Smooth muscle cell (in vitro differentiated cells): ENCODE measurements at regions not wholly inside any gene's neighbourhood (a gene's known extent, or its start where the extent isn't known, plus 50 kb on each side); places are given as distances from the start of the nearest gene placed in this dataset.
A peak's percentile ranks its signal among the peaks of the same experiment; 100 is the strongest.

Experiments
- DNase-seq: peaks from one replicate; lab custom pipeline; 2025; ENCODE audit not compliant: unreplicated experiment; lab: John Stamatoyannopoulos, UW
- H2AFZ ChIP-seq: fragments of 200-600 bp; sonication (generic); 2 replicates; pipeline ENCODE4 v1.6.0; 2016; ENCODE audit warnings: antibody characterized with exemption, low read depth, mild to moderate bottlenecking
- H3F3A ChIP-seq: fragments of 200-600 bp; sonication (generic); 2 replicates; pipeline ENCODE4 v1.6.0; 2017; ENCODE audit warnings: antibody characterized with exemption, low read depth
- H3K27ac ChIP-seq: fragments of 200-600 bp; sonication (generic); 2 replicates; pipeline ENCODE4 v1.5.1; 2016; ENCODE audit warnings: low read depth, mild to moderate bottlenecking
- H3K27me3 ChIP-seq: fragments of 200-600 bp; sonication (generic); 2 replicates; pipeline ENCODE4 v1.6.1; 2016; ENCODE audit warnings: low read depth, mild to moderate bottlenecking
- H3K36me3 ChIP-seq: fragments of 200-600 bp; sonication (generic); 2 replicates; pipeline ENCODE4 v1.5.1; 2016; ENCODE audit warnings: low read depth
- H3K4me1 ChIP-seq: fragments of 200-600 bp; sonication (generic); 2 replicates; pipeline ENCODE4 v1.5.1; 2016; ENCODE audit warnings: low read depth
- H3K4me2 ChIP-seq: fragments of 200-600 bp; sonication (generic); 2 replicates; pipeline ENCODE4 v1.6.0; 2016; ENCODE audit warnings: mild to moderate bottlenecking
- H3K4me3 ChIP-seq: fragments of 200-600 bp; sonication (generic); 2 replicates; pipeline ENCODE4 v1.5.1; 2016; ENCODE audit warnings: mild to moderate bottlenecking
- H3K79me2 ChIP-seq: fragments of 200-600 bp; sonication (generic); 2 replicates; pipeline ENCODE4 v1.6.0; 2016; ENCODE audit warnings: low read depth, mild to moderate bottlenecking
- H3K9ac ChIP-seq: fragments of 200-600 bp; sonication (generic); 2 replicates; pipeline ENCODE4 v1.6.0; 2016; ENCODE audit warnings: low read depth
- H3K9me3 ChIP-seq: fragments of 200-600 bp; sonication (generic); replicated peaks from 2 replicates; pipeline ENCODE4 v1.5.1; 2016; ENCODE audit warnings: low read depth
- H4K20me1 ChIP-seq: fragments of 200-600 bp; sonication (generic); 2 replicates; pipeline ENCODE4 v1.6.0; 2016; ENCODE audit warnings: low read depth
- WGBS: methylation state at CpG from one replicate; pipeline ENCODE4 v1.1.7; 2016; ENCODE audit warnings: low lambda C conversion rate; 5-methylcytosine and 5-hydroxymethylcytosine counted together
- TF ChIP-seq, protein P1 (sequence below): fragments of 200-600 bp; sonication (generic); IDR thresholded peaks from 2 replicates; pipeline ENCODE4 v1.5.1; 2017; ENCODE audit warnings: borderline replicate concordance, mild to moderate bottlenecking, antibody characterized with exemption; ENCODE audit not compliant: insufficient read depth, poor library complexity, severe bottlenecking

- H2AFZ ChIP-seq: no peak overlapping the region
Measured at GRCh38 chr14:85233756-85234155, 296.2 kb upstream of the FLRT2 start.

DNA sequence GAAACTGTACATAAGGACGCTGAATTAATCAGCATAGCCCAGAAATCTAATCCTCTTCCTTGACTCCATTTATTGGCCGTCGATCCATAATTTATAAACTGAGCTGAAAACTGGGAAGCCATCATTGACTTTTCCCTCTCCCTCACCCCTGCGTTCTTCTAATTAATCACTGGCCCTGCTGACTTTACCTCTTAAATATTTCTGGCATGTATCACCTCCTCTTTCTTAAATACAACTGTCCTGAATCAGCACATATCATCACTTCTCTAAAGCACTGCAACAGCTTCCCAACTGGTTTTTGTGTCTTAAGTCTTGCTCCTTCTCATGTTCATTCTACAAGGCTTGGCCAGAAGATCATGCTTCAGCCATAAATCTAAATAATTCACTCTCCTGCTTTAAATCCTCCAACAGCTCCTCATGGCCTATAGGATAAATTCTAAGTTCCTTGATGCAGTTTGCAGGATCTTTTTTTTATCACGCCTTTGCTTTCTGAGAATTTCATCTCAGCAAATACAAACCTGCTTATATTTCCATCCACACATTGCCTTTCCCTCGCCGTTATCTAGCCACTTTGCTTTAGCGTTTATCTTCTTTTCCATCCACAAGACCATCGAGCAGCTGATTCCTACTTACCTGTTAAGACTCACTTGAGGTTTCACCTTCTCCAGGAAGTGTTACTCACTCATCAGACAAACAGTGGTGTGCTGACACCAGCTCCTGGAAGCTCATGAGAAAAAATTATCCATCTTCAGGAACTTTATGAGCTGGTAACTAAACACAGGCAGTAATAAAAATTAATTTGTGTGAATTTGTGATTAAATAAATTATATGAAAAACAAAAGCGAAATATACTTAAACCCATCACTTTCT, 295.6 kb upstream of the FLRT2 start:
- Histone ChIP-seq H3K4me2 (peak overlapping the region; percentile 2), H3K9ac (no peak overlapping the region)
- TF ChIP-seq, protein P1, sequence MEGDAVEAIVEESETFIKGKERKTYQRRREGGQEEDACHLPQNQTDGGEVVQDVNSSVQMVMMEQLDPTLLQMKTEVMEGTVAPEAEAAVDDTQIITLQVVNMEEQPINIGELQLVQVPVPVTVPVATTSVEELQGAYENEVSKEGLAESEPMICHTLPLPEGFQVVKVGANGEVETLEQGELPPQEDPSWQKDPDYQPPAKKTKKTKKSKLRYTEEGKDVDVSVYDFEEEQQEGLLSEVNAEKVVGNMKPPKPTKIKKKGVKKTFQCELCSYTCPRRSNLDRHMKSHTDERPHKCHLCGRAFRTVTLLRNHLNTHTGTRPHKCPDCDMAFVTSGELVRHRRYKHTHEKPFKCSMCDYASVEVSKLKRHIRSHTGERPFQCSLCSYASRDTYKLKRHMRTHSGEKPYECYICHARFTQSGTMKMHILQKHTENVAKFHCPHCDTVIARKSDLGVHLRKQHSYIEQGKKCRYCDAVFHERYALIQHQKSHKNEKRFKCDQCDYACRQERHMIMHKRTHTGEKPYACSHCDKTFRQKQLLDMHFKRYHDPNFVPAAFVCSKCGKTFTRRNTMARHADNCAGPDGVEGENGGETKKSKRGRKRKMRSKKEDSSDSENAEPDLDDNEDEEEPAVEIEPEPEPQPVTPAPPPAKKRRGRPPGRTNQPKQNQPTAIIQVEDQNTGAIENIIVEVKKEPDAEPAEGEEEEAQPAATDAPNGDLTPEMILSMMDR: no peak

More at GRCh38 chr14:85233756-85234155, 296.2 kb upstream of the FLRT2 start:
- TF ChIP-seq, protein P1: no peak
- H3F3A ChIP-seq: peaks cover 12% of the 10 kb centered on the region
- no peaks in the 10 kb centered on the region for H3K36me3 ChIP-seq
- 34% methylated on average over 12 of the region's 12 CpGs for WGBS
- no peaks in the 10 kb centered on the region for H3K79me2 ChIP-seq
- H3K9ac ChIP-seq: no peak overlapping the region
- H3K4me1 ChIP-seq: no peaks in the 10 kb centered on the region
- H3K27ac ChIP-seq: peak overlapping the region; percentile 44
- H3K27me3 ChIP-seq: no peaks in the 10 kb centered on the region
- no peak overlapping the region for H3K4me3 ChIP-seq
- H3K9me3 ChIP-seq: no peaks in the 10 kb centered on the region
- H4K20me1 ChIP-seq: no peaks in the 10 kb centered on the region
- H3K4me2 ChIP-seq: peak overlapping the region; percentile 2
- DNase-seq: no peak

GRCh38 chr14:85235868-85236267, 294.1 kb upstream of the FLRT2 start:
- WGBS: 87% methylated on average over 3 of the region's 3 CpGs
- TF ChIP-seq, protein P1: no peak
- no peak overlapping the region for H3K4me2 ChIP-seq
- no peaks in the 10 kb centered on the region for H3K4me1 ChIP-seq
- H3K79me2 ChIP-seq: no peaks in the 10 kb centered on the region
- no peak overlapping the region for H3K27ac ChIP-seq
- no peaks in the 10 kb centered on the region for H4K20me1 ChIP-seq
- H3K4me3 ChIP-seq: no peak overlapping the region
- no peaks in the 10 kb centered on the region for H3K27me3 ChIP-seq
- no peak for DNase-seq
- H3K36me3 ChIP-seq: no peaks in the 10 kb centered on the region
- H2AFZ ChIP-seq: no peak overlapping the region
- H3F3A ChIP-seq: peaks cover 12% of the 10 kb centered on the region
- no peaks in the 10 kb centered on the region for H3K9me3 ChIP-seq
- H3K9ac ChIP-seq: no peak overlapping the region

More for the DNA sequence above, 295.6 kb upstream of the FLRT2 start:
- Histone ChIP-seq H3K79me2 (no peaks in the 10 kb centered on the region), H3K36me3 (no peaks in the 10 kb centered on the region), H3K4me3 (no peak overlapping the region), H3K9me3 (no peaks in the 10 kb centered on the region), H3K4me1 (no peaks in the 10 kb centered on the region), H3K27me3 (no peaks in the 10 kb centered on the region), H3F3A (peaks cover 12% of the 10 kb centered on the region), H4K20me1 (no peaks in the 10 kb centered on the region), H3K27ac (peak overlapping the region; percentile 44), H2AFZ (no peak overlapping the region)
- WGBS: 76% methylated on average over 10 of the region's 10 CpGs
- no peak for DNase-seq
